ENCODE measurements at regions not wholly inside any gene's neighbourhood (a gene's known extent, or its start where the extent isn't known, plus 50 kb on each side); places are given as distances from the start of the nearest gene placed in this dataset.

GRCh38 chr1:101713760-101714159, 283.0 kb downstream of the OLFM3 start:
- Histone ChIP-seq H2BK12ac (ENCODE audit: low read depth, low read length) (no peak overlapping the region), H3K9ac (replicated peaks in 1 of 4; ENCODE audit: extremely low read depth in 1 of 4, low read depth in 3 of 4, low read length in 3 of 4) (no peak overlapping the region), H3K4ac (replicated peaks; ENCODE audit: insufficient read length, low read depth, low read length) (no peak overlapping the region), H2BK5ac (ENCODE audit: low read depth, low read length) (no peak overlapping the region), H3K79me1 (ENCODE audit: low read depth, low read length) (no peaks in the 10 kb centered on the region), H2AK5ac (ENCODE audit: low read depth, low read length) (no peak overlapping the region), H3K27me3 (replicated peaks in 1 of 4; ENCODE audit: control insufficient read depth in 3 of 4, extremely low read depth in 1 of 4, insufficient read depth in 3 of 4, low read length in 3 of 4) (peaks cover 0 to 2% (median 0%) of the 10 kb centered on the region in 4 experiments; a peak in 2 of 7 replicates), H3K36me3 (ENCODE audit: control insufficient read depth in 2 of 4, insufficient read depth in 4 of 4, low read length in 3 of 4) (no peaks in the 10 kb centered on the region), H2BK120ac (replicated peaks; ENCODE audit: low read depth, low read length) (no peak overlapping the region), H3K27ac (ENCODE audit: low read depth, low read length) (no peak overlapping the region), H4K91ac (replicated peaks; ENCODE audit: insufficient read length, low read length) (no peak overlapping the region), H3K4me3 (ENCODE audit: extremely low read depth in 1 of 4, insufficient read depth in 2 of 4, low read depth in 3 of 4, low read length in 4 of 4) (peak overlapping the region in 1 of 4 experiments; percentile 14; a peak in 1 of 8 replicates), H3K4me1 (replicated peaks in 1 of 4; ENCODE audit: control insufficient read depth in 3 of 4, insufficient read depth in 4 of 4, low read length in 3 of 4) (peaks cover 0 to 3% (median 1%) of the 10 kb centered on the region in 4 experiments; a peak in 2 of 7 replicates), H2BK20ac (ENCODE audit: low read length) (no peak overlapping the region), H4K5ac (ENCODE audit: insufficient read length, low read depth, low read length) (no peak overlapping the region), H4K20me1 (replicated peaks in 1 of 2; ENCODE audit: control insufficient read depth in 1 of 2, insufficient read depth in 2 of 2, low read length in 2 of 2) (no peaks in the 10 kb centered on the region), H2AFZ (ENCODE audit: low read length) (no peak overlapping the region), H3K23ac (ENCODE audit: insufficient read length) (no peak overlapping the region), H3K18ac (ENCODE audit: extremely low read depth, low read length) (no peak overlapping the region; the same call in 1 of the 2 replicates), H3K9me3 (ENCODE audit: insufficient read depth in 2 of 2, low read depth in 1 of 2, low read length in 1 of 2) (no peaks in the 10 kb centered on the region), H3K56ac (replicated peaks; ENCODE audit: insufficient read length, low read depth, low read length) (no peak overlapping the region), H4K8ac (ENCODE audit: extremely low read depth, insufficient read depth, low read length) (no peak overlapping the region), H3K79me2 (ENCODE audit: control insufficient read depth in 1 of 2, insufficient read depth in 2 of 2, low read length in 2 of 2) (no peaks in the 10 kb centered on the region), H3K14ac (ENCODE audit: insufficient read length) (no peak overlapping the region), H3K23me2 (ENCODE audit: low read depth, low read length) (no peaks in the 10 kb centered on the region; the same call in 1 of the 2 replicates), H3K4me2 (ENCODE audit: insufficient read depth in 1 of 2, low read depth in 2 of 2, low read length in 2 of 2) (peak overlapping the region; percentile 14 to 45; a peak in 2 of 4 replicates), H2BK15ac (ENCODE audit: low read length) (no peak overlapping the region)
- ChIA-PET POLR2A (ENCODE audit: partially characterized antibody) (no interaction called here), CTCF (ENCODE audit: partially characterized antibody) (interaction anchor here (0.6 kb wide), 1 partner anchor 69 kb away, joined by 3 read pairs; no protein-coding TSS in a partner anchor)
- FAIRE-seq (no peak), DNase-seq (ENCODE audit: low read depth in 1 of 2, low spot score in 2 of 2) (no peak)
- 14% methylated on average over 1 of the region's 1 CpG; no CpG with 5 or more reads in 1 of the 2 experiments for WGBS, 2 experiments (ENCODE audit: extremely low coverage in 1 of 2, insufficient coverage in 1 of 2, insufficient read length in 1 of 2, insufficient replicate concordance in 2 of 2, low coverage in 1 of 2, low lambda C conversion rate in 2 of 2, missing lambda C conversion rate in 1 of 2)
- TF ChIP-seq HDAC2 (IDR thresholded peaks at IDR 0.05; ENCODE audit: borderline replicate concordance in 1 of 2, low read depth in 2 of 2, low read length in 2 of 2) = no peak
- no peak for TF ChIP-seq HDAC6 (IDR thresholded peaks at IDR 0.05; ENCODE audit: low read depth, low read length)
- TF ChIP-seq ATF2 (IDR thresholded peaks at IDR 0.05; ENCODE audit: low read length) = no peak
- no peak for TF ChIP-seq SAP30 (IDR thresholded peaks at IDR 0.05; ENCODE audit: insufficient read depth, insufficient replicate concordance, low read length)
- TF ChIP-seq POLR2A (IDR thresholded peaks at IDR 0.05; ENCODE audit: control extremely low read depth in 1 of 2, low read depth in 2 of 2, low read length in 2 of 2) = no peak
